Activated CD4-positive, alpha-beta T cell treated with anti-CD3 and anti-CD28 coated beads, Interleukin-2, amount 10 ng/mL, durations not matched to agents 24 days and 14 days (primary cell): ENCODE measurements at regions not wholly inside any gene's neighbourhood (a gene's known extent, or its start where the extent isn't known, plus 50 kb on each side); places are given as distances from the start of the nearest gene placed in this dataset.
"Not testable (repeated sequence)": the region's sequence is repeated elsewhere in the genome, so short reads cannot be mapped to it uniquely, and the experiment has no call there.

ENCODE experiments used
- DNase-seq: peaks from one replicate; pipeline ENCODE4 v3.0.0; 2022
- H3K27ac Mint-ChIP-seq: one replicate; pipeline ENCODE4 v1.8.0; 2022; ENCODE audit warnings: mild to moderate bottlenecking, mixed read lengths
- H3K27me3 Mint-ChIP-seq: one replicate; pipeline ENCODE4 v1.8.0; 2022; ENCODE audit warnings: mixed read lengths
- H3K36me3 Mint-ChIP-seq: one replicate; pipeline ENCODE4 v1.8.0; 2022; ENCODE audit warnings: low read depth, mild to moderate bottlenecking, mixed read lengths
- H3K4me1 Mint-ChIP-seq: one replicate; pipeline ENCODE4 v1.8.0; 2021; ENCODE audit warnings: mixed read lengths
- H3K4me3 Mint-ChIP-seq: one replicate; pipeline ENCODE4 v1.8.0; 2022; ENCODE audit warnings: mild to moderate bottlenecking, moderate library complexity, mixed read lengths
- H3K9me3 Mint-ChIP-seq: one replicate; pipeline ENCODE4 v1.8.0; 2021; ENCODE audit warnings: mixed read lengths
- intact Hi-C: fragments of 100-400 bp; cut with micrococcal nuclease; formaldehyde crosslinking; loops from one replicate; pipeline ENCODE4 v1.15.1; 2023

DNA sequence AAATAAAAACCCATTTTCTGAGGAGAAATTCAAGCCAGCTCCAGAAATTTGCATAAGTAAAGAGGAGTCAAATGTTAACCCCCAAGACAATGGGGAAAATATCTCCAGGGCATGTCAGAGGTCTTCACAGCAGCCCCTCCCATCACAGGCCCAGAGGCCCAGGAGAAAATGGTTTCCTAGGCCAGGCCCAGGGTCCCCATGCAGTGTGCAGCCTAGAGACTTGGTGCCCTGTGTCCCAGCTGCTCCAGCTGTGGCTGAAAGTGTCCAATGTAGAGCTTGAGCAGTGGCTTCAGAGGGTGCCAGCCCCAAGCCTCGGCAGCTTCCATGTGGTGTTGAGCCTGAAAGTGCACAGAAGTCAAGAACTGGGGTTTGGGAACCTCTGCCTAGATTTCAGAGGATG is 330.9 kb downstream of the TMX3 start:
- H3K36me3 Mint-ChIP-seq, intact Hi-C loops, H3K4me3 Mint-ChIP-seq, DNase-seq, H3K9me3 Mint-ChIP-seq, H3K27me3 Mint-ChIP-seq, H3K27ac Mint-ChIP-seq, H3K4me1 Mint-ChIP-seq: not testable (repeated sequence)

DNA sequence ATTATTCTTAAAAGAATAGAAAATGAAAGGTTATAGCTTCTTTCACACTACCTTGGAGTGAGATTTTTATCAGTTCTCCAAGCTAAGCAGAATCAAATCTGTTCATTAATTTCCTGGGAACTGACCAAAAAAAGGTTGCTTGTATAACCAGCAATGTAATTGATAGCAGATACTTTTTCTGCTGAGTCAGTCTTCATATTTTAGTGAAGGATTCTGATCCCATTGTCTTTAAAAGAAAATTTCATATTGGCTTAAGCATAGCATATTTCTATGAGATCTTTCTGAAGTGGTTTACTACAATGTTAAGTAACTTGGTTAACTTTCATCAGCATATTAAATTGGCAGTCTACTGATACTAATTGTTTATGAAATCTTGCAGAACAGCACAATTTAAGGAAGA is 338.0 kb downstream of the TMX3 start:
- H3K9me3 Mint-ChIP-seq = no peaks in the 10 kb centered on the region
- no peaks in the 10 kb centered on the region for H3K4me1 Mint-ChIP-seq
- no peak overlapping the region for H3K4me3 Mint-ChIP-seq
- no peak overlapping the region for H3K27ac Mint-ChIP-seq
- no peaks in the 10 kb centered on the region for H3K27me3 Mint-ChIP-seq
- no peaks in the 10 kb centered on the region for H3K36me3 Mint-ChIP-seq
- DNase-seq = no peak
- intact Hi-C loops = no loop called here

DNA sequence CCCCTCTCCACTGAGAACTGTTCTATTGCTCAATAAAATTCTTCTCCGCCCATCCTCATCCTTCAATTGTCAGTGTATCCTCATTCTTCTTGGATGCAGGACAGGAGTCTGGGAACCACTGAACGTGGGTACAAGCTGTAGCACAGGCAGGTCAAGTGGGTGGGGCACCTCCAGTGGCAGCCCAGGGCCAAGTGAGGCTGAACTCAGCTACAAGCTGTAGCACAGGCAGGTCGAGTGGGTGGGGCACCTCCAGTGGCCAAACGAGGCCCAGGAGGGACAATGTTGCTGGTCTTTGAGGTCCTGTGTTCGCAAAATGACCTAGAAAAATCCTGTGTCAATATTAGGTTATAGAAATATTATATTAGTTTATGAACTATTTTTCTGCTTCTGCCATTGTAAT is 352.0 kb downstream of the TMX3 start:
- intact Hi-C loops = no loop called here
- Mint-ChIP-seq H3K27ac (no peak overlapping the region), H3K27me3 (no peaks in the 10 kb centered on the region), H3K9me3 (no peaks in the 10 kb centered on the region), H3K36me3 (no peaks in the 10 kb centered on the region), H3K4me1 (no peaks in the 10 kb centered on the region), H3K4me3 (no peak overlapping the region)
- DNase-seq = no peak

DNA sequence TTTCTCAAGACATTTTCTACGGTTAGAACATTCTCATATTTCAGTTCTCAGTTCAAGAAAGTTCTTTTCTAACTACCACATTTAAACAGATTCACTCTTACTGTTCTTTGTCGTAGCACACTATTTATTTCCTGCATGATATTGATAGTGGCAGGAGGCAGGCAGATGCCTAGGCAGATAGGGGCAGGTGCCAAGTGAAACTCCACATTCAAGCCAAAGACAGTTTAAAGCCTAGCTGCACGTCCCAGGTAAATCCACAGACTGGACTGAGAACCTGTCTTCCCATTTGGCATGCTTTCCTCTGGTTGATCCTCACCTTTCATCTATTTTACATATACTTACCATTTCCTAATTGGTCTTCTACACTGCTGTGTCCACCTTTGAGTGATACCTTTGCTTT is 359.3 kb downstream of the TMX3 start:
- DNase-seq = no peak
- Mint-ChIP-seq H3K4me3 (no peak overlapping the region), H3K9me3 (no peaks in the 10 kb centered on the region), H3K36me3 (no peaks in the 10 kb centered on the region), H3K4me1 (no peaks in the 10 kb centered on the region), H3K27ac (no peak overlapping the region), H3K27me3 (no peaks in the 10 kb centered on the region)
- intact Hi-C loops = no loop called here

DNA sequence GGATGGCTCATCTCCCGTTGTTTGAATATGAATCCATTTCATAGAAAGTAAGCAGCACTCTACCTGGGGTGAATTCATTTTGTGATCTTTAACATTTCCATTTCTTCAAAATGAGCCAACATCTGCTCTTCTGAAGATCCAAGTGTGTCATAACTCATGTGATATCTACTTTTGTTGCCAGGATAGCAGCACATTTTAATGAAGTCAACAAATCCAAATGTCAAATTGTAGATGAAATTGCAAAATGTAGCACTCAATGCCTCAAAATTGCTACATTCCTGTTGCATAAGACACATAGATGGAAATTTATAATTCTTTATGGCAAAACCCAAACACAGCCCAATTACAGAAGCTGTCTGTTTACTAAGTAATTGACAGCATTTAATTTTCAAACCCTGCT is 360.7 kb downstream of the TMX3 start:
- Mint-ChIP-seq H3K4me3 (no peak overlapping the region), H3K36me3 (no peaks in the 10 kb centered on the region), H3K9me3 (no peaks in the 10 kb centered on the region), H3K4me1 (no peaks in the 10 kb centered on the region), H3K27me3 (no peaks in the 10 kb centered on the region), H3K27ac (no peak overlapping the region)
- intact Hi-C loops = no loop called here
- no peak for DNase-seq

DNA sequence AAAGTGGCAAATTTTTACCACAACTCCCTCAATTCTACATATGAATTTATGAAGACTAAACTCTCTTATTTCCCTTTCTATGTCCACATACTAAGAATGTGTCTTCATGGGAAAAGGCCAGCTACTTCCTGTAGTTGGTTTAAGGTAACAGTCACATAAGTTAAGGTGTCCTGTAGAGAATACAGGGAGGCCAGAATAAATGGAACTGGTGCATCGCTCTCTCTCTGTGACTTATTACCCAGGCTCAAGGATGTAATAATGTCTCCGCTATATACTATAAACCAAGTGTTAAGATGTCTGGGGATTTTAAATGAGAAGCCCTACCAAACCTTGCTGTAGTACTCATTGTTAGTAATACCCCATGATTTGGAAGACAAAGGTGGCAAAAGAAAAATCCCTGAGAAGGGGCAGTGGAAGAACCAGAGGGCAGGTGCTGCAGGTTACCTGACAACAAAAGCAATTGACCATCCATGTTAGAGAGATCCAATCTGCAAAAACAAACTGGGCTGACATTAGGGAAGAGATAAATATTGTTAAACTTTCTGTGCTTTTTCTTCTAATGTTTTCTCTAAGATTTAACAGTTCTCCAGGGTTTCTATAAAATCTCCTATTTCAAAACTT is 372.8 kb downstream of the TMX3 start:
- Mint-ChIP-seq H3K4me3 (no peak overlapping the region), H3K9me3 (no peaks in the 10 kb centered on the region), H3K4me1 (no peaks in the 10 kb centered on the region), H3K36me3 (no peaks in the 10 kb centered on the region), H3K27ac (no peak overlapping the region), H3K27me3 (no peaks in the 10 kb centered on the region)
- intact Hi-C loops = no loop called here
- no peak for DNase-seq

DNA sequence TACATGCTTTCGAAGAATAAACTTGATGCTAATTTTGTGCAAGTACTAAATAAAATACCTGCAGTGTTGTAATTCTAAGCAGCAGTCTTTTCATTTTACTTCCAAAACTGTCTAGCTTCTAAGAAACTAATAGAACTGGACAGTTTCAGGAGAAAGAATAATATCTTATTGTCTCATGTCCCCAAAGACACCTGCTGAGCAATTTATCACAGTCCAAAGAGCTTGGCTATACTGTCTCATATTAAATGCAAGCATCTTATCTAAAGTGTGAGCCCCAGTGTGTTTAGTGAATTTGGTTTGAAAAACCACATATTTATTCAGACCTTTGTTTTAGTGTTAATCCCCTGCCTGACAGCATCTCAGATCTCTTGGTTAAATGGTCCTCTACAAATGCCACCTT is 374.3 kb downstream of the TMX3 start:
- Mint-ChIP-seq H3K4me3 (no peak overlapping the region), H3K36me3 (no peaks in the 10 kb centered on the region), H3K9me3 (no peaks in the 10 kb centered on the region), H3K4me1 (no peaks in the 10 kb centered on the region), H3K27ac (no peak overlapping the region), H3K27me3 (no peaks in the 10 kb centered on the region)
- intact Hi-C loops = no loop called here
- no peak for DNase-seq

DNA sequence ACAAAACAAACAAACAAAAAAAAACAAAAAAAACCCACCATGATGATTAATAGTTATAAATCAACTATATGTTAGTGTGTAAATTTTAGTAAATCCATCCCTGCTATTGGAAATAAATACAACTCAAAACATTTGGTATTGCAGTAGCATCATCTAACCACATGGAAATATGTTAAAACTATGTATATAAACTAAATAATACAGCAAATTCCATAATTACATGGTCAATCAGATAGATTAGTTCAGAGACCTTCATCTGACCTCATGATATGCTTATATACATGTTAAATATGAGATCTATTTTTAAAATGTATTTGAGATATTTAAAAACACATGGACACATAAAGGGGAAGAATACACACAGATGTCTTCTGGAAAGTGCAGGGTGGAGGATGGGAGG is 384.2 kb downstream of the TMX3 start:
- no peaks in the 10 kb centered on the region for H3K4me1 Mint-ChIP-seq
- H3K36me3 Mint-ChIP-seq = no peaks in the 10 kb centered on the region
- no peak overlapping the region for H3K27ac Mint-ChIP-seq
- no peak for DNase-seq
- intact Hi-C loops = no loop called here
- no peaks in the 10 kb centered on the region for H3K27me3 Mint-ChIP-seq
- no peaks in the 10 kb centered on the region for H3K9me3 Mint-ChIP-seq
- H3K4me3 Mint-ChIP-seq = no peak overlapping the region

DNA sequence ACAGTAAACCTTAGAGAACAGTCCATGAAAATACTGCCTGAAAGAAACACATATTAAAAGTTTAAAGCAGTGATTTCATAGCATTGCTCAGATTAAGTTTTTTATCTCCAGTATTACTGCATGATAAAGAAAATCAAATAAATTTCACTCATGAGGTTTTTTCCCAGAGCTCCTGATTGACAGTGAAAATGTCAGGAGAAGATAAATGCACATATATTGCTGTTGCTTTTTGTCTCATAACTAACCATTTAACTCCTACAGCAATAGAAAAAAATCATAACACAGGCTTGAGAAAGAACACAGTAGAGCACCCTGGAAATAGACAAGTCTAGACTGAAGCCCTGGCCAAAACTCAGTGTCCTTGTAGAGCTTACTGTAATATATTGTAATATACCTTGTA is 391.0 kb downstream of the TMX3 start:
- DNase-seq = no peak
- no peaks in the 10 kb centered on the region for H3K4me1 Mint-ChIP-seq
- H3K27ac Mint-ChIP-seq = no peak overlapping the region
- H3K27me3 Mint-ChIP-seq = no peaks in the 10 kb centered on the region
- H3K4me3 Mint-ChIP-seq = no peak overlapping the region
- H3K36me3 Mint-ChIP-seq = no peaks in the 10 kb centered on the region
- intact Hi-C loops = no loop called here
- H3K9me3 Mint-ChIP-seq = no peaks in the 10 kb centered on the region

DNA sequence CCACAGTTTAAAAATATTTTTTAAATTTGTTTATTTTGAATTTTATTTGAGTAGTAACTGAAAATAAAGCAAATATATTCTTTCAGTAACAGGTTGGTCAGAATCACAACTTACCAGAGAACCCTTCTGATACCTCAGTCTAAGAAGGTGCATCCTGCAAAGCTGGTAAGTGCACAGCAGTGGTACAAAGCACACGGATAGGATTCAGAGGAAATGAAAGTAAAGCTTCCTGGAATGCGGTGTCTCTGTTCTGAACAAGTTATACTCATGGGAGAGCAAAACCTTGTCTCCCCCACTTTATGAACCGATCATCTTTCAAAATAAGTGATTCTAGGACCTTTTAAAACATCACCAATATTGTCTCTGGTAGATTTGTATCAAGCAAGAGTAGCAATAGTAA is 398.3 kb downstream of the TMX3 start:
- intact Hi-C loops = no loop called here
- no peak overlapping the region for H3K27ac Mint-ChIP-seq
- no peaks in the 10 kb centered on the region for H3K27me3 Mint-ChIP-seq
- no peaks in the 10 kb centered on the region for H3K36me3 Mint-ChIP-seq
- DNase-seq = no peak
- H3K4me1 Mint-ChIP-seq = no peaks in the 10 kb centered on the region
- H3K4me3 Mint-ChIP-seq = no peak overlapping the region
- no peaks in the 10 kb centered on the region for H3K9me3 Mint-ChIP-seq

DNA sequence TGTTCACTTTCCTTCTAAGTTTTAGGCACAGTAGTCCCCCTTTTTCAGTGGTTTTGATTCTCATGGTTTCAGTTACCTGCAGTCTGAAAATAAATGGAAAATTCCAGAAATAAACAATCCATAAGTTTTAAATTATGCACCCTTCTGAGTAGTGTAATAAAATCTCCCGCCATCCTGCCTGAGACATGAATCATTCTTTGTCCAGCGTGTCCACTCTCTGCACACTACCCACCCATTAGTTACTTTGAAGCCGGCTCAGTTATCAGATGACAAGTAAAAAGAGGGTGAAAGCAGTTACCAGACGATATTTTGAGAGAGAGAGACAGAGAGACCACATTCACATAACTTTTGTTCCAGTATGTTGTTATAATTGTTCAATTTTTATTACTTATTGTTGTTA is 400.5 kb downstream of the TMX3 start:
- intact Hi-C loops = no loop called here
- no peaks in the 10 kb centered on the region for H3K36me3 Mint-ChIP-seq
- no peak overlapping the region for H3K27ac Mint-ChIP-seq
- H3K4me1 Mint-ChIP-seq = no peaks in the 10 kb centered on the region
- H3K9me3 Mint-ChIP-seq = no peaks in the 10 kb centered on the region
- no peak overlapping the region for H3K4me3 Mint-ChIP-seq
- DNase-seq = no peak
- no peaks in the 10 kb centered on the region for H3K27me3 Mint-ChIP-seq

DNA sequence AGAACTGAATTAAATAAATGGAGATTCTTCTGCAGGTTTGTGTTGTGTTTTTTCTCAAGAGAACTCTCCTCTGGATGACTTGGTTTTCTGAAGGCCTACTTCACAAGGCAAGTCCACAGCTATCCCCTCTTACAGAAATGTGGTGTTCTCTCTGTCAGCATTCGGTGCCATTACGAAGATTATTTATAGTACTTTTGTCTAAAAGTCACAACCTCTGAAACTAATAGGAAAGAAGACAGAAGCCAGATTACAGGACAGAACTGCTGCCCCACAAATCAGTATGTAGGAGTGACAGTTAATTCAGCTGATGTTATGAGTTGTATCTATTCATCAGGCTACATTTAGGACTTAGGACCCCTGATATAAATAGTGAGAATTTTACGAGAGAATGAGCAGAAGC is 413.5 kb downstream of the TMX3 start:
- DNase-seq = no peak
- no peak overlapping the region for H3K4me3 Mint-ChIP-seq
- no peaks in the 10 kb centered on the region for H3K36me3 Mint-ChIP-seq
- no peaks in the 10 kb centered on the region for H3K9me3 Mint-ChIP-seq
- H3K4me1 Mint-ChIP-seq = no peaks in the 10 kb centered on the region
- no peak overlapping the region for H3K27ac Mint-ChIP-seq
- intact Hi-C loops = no loop called here
- H3K27me3 Mint-ChIP-seq = no peaks in the 10 kb centered on the region

DNA sequence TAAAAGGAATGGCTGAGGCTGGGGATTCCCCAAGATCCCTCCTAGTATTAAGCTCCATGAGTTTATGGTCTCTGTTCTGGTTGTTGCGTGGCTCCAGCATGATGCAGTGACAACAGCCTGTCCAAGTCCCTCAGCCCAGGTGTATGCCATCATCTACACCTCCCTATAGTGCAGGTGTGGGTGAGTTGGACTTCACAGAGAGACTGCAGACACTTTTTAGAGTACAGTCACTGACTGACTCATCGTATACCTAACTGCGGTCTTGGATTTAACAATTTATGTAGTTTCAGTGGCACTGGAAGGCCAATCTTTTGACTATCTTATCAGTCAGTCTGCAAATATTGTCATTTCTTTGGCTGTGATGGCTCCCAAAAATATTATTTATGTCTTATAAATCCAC is 415.0 kb downstream of the TMX3 start:
- Mint-ChIP-seq H3K36me3 (no peaks in the 10 kb centered on the region), H3K27ac (no peak overlapping the region), H3K4me1 (no peaks in the 10 kb centered on the region), H3K27me3 (no peaks in the 10 kb centered on the region), H3K9me3 (no peaks in the 10 kb centered on the region), H3K4me3 (no peak overlapping the region)
- intact Hi-C loops = no loop called here
- DNase-seq = no peak

DNA sequence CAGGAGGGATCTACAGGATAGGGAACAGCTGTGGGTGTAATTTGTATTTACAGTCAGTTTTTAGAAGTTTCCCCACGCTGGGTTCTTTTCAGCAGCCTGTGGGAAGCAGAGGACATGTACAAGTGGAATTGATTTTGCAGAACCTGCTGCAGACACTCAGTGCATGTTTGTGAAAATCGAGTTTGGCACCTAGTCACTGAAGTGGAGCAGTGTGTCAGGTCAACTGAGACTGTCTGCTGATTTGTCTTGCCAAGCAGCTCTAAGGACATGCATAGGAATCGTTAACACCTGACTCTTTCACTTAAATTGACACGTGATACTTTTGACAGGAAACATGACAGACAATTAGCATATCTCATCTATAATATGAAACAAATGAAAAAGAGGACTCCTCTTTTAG is 416.6 kb downstream of the TMX3 start:
- Mint-ChIP-seq H3K4me1 (no peaks in the 10 kb centered on the region), H3K9me3 (no peaks in the 10 kb centered on the region), H3K4me3 (no peak overlapping the region), H3K27me3 (no peaks in the 10 kb centered on the region), H3K27ac (no peak overlapping the region), H3K36me3 (no peaks in the 10 kb centered on the region)
- intact Hi-C loops = no loop called here
- DNase-seq = no peak

DNA sequence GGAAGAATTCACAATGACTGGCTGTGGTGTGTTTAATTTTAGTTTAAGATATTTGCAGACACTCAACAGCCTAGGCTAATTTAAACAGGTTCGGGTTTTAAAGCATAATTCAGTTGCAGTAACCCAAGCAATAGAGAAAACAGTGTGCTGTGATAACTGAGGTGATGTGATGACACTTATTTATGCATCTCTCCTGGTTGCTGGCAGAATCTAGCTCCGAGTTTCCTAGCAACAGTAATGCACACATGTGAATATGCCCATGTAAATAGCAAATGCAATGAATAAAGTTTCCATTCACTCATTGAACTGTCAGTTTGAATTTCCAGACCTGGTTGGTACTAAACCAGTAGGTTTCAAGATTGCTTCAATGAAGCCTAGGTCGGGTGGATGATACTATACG is 426.5 kb downstream of the TMX3 start:
- intact Hi-C loops = no loop called here
- Mint-ChIP-seq H3K36me3 (no peaks in the 10 kb centered on the region), H3K27me3 (no peaks in the 10 kb centered on the region), H3K4me3 (no peak overlapping the region), H3K9me3 (no peaks in the 10 kb centered on the region), H3K4me1 (no peaks in the 10 kb centered on the region), H3K27ac (no peak overlapping the region)
- no peak for DNase-seq
